Effector memory CD8-positive, alpha-beta T cell (primary cell): ENCODE measurements at regions not wholly inside any gene's neighbourhood (a gene's known extent, or its start where the extent isn't known, plus 50 kb on each side); places are given as distances from the start of the nearest gene placed in this dataset.

Experiments
- ATAC-seq: fragments of 150-1000 bp; cut with Tn5 transposase; replicated peaks from 2 replicates; pipeline ENCODE4 v1.10.0; 2021; ENCODE audit warnings: mild to moderate bottlenecking, moderate library complexity
- DNase-seq, 3 experiments: peaks; one replicate each; pipeline ENCODE4 v3.0.0; 2021
- H3K27ac Mint-ChIP-seq, 2 donors: one replicate each; pipeline ENCODE4 v1.8.0; 2022; ENCODE audit warnings: mild to moderate bottlenecking in 2 of 2, mixed read lengths in 2 of 2, moderate library complexity in 2 of 2
- H3K27me3 Mint-ChIP-seq, 2 donors: one replicate each; pipeline ENCODE4 v1.8.0; 2022; ENCODE audit warnings: mixed read lengths in 2 of 2
- H3K36me3 Mint-ChIP-seq: one replicate; pipeline ENCODE4 v1.8.0; 2022; ENCODE audit warnings: mild to moderate bottlenecking, moderate library complexity, mixed read lengths; ENCODE audit not compliant: insufficient read depth
- H3K4me1 Mint-ChIP-seq, 2 donors: one replicate each; pipeline ENCODE4 v1.8.0; 2022; ENCODE audit warnings: low read depth in 2 of 2, mixed read lengths in 2 of 2
- H3K4me3 Mint-ChIP-seq, 2 donors: one replicate each; pipeline ENCODE4 v1.8.0; 2022; ENCODE audit warnings: mild to moderate bottlenecking in 2 of 2, mixed read lengths in 2 of 2, moderate library complexity in 2 of 2
- H3K9me3 Mint-ChIP-seq, 2 donors: one replicate each; pipeline ENCODE4 v1.8.0; 2022; ENCODE audit warnings: mixed read lengths in 2 of 2

DNA sequence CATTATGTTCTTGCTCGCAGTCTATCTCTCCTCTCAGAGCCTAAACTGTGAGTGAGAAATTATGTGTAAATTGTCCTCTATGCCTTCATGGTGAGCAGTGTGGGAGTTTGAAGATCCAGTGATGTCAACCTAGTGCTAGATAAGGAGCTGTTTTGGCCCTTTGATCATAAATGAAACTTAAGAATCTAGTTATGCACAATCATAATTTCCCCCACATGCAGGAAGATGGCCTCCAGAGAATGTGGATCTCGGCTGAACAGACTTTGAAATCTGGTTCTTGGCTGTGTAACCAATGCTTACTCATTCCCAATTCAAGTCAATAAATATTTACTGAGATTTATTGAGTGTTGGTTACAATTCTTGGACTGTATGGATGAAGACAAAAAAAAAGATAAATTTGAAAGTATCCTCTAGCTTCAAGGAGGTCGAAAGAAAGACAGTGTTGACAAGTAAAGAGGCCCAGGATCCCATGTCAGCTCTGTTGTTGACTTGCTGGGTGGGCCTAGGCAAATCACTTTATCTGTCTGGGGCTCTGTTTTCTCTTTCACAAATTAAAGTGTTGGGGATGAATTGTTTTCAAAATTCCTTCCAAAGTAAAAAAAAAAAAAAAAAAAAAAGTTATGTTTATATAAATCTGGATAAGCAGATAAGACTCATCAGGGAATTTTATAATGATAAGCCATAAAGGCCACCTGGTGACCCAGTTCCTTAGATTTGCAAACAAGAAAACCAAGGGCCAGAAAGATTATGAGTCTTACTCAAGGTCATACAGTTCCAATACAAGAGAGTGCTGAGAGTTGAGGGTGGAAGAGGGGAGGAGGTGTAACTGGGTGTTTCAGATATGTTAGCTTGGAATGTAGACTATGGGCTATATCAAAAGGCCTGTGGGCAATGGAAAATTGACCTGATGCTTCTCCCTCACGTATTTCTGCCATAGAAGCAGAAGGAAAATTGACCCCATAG is 969.9 kb downstream of the KCNMA1 start:
- H3K27me3 Mint-ChIP-seq = no peaks in the 10 kb centered on the region
- no peaks in the 10 kb centered on the region for H3K36me3 Mint-ChIP-seq
- no peaks in the 10 kb centered on the region for H3K4me1 Mint-ChIP-seq
- ATAC-seq = no peak
- no peak for DNase-seq
- no peak overlapping the region for H3K27ac Mint-ChIP-seq
- no peak overlapping the region for H3K4me3 Mint-ChIP-seq
- H3K9me3 Mint-ChIP-seq = peaks cover 3 to 5% of the 10 kb centered on the region in 2 donors

DNA sequence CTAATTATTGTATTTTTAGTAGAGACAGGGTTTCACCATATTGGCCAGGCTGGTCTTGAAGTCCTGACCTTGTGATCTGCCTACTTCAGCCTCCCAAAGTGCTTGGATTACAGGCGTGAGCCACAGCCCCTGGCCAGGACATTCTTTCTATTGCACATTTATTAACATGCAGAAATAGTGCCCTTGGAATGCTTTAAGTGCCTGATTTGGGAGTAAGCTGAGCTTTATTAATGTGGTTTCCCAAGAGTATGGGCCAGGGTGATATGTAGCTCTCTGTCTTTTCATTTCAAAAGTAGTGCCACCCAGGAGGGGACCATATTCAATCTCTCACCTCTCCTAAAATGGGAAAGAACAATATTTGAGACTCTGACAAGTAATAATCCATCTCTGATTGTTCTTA is 970.7 kb downstream of the KCNMA1 start:
- Mint-ChIP-seq H3K27ac (no peak overlapping the region), H3K4me3 (no peak overlapping the region), H3K4me1 (no peaks in the 10 kb centered on the region), H3K9me3 (peaks cover 3 to 5% of the 10 kb centered on the region in 2 donors), H3K36me3 (no peaks in the 10 kb centered on the region), H3K27me3 (no peaks in the 10 kb centered on the region)
- ATAC-seq = no peak
- DNase-seq = no peak

DNA sequence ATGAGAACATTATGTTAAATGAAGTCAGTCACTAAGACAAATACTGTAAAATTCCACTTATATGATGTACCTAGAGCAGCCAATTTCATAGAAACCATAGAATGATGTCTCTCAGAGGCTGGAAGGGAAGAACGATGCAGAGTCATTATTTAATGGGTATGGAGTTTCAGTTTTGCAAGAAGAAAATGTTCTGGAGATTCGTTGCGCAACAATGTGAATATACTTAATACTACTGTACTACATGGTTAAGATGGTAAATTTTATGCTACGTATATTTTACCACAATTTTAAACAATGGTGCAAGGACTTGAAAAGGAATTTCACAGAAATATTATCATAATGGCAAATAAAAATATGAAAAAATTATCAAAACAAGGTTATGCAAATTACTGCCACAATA is 972.6 kb downstream of the KCNMA1 start:
- H3K27me3 Mint-ChIP-seq = no peaks in the 10 kb centered on the region
- H3K4me1 Mint-ChIP-seq = no peaks in the 10 kb centered on the region
- DNase-seq = no peak
- H3K27ac Mint-ChIP-seq = no peak overlapping the region
- H3K4me3 Mint-ChIP-seq = no peak overlapping the region
- H3K9me3 Mint-ChIP-seq = peaks cover 3 to 5% of the 10 kb centered on the region in 2 donors
- H3K36me3 Mint-ChIP-seq = no peaks in the 10 kb centered on the region
- ATAC-seq = no peak

DNA sequence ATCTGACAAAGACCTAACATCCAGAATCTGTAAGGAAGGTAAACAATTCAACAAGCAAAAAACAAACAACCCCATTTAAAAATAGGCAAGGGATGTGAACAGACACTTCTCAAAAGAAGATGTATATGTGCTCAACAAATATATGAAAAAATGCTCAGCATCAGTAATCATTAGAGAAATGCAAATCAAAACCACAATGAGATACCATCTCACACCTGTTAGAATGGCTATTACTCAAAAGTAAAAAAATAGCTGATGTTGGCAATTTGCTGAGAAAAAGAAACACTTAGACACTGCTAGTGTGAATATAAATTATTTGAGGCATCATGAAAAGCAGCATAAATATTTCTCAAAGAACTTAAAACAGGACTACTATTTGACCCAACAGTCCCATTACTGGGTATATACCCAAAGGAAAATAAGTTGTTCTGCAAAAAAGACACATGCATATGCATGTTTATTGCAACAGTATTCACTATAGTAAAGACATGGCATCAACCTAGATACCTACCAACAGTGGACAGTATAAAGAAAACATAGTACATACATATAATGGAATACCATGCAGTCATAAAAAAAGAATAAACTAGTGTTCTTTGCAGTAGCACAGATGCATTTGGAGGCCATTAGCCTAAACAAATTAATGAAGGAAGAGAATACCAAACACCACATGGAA is 980.1 kb downstream of the KCNMA1 start:
- DNase-seq (no peak), ATAC-seq (no peak)
- no peak overlapping the region for H3K4me3 Mint-ChIP-seq
- no peaks in the 10 kb centered on the region for H3K27me3 Mint-ChIP-seq
- H3K36me3 Mint-ChIP-seq = no peaks in the 10 kb centered on the region
- H3K27ac Mint-ChIP-seq = no peak overlapping the region
- peaks cover 4 to 21% of the 10 kb centered on the region in 2 donors for H3K9me3 Mint-ChIP-seq
- H3K4me1 Mint-ChIP-seq = no peaks in the 10 kb centered on the region

DNA sequence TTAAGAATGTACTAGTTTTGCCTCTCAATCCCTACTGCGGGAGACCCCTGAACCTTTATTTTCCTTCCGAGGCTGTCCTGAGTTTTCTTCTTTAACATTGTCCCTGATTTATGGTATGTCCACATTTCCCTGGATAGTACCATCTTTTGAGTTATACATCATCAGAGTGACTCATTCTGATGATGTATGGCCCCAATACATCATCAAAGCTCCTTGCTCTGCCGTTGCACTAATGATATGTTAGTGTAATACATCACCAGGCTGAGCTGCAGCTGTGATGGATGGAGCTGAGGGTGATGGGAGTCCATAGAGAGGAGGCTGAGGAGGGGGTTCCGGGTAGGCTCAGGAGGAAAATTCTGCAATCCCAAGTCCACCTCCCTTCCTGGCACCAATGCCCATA is 986.5 kb downstream of the KCNMA1 start:
- no peaks in the 10 kb centered on the region for H3K4me1 Mint-ChIP-seq
- ATAC-seq (no peak), DNase-seq (no peak)
- no peaks in the 10 kb centered on the region for H3K27me3 Mint-ChIP-seq
- H3K27ac Mint-ChIP-seq = no peak overlapping the region
- no peak overlapping the region for H3K4me3 Mint-ChIP-seq
- H3K9me3 Mint-ChIP-seq = peaks cover 8 to 15% of the 10 kb centered on the region in 2 donors
- no peaks in the 10 kb centered on the region for H3K36me3 Mint-ChIP-seq

DNA sequence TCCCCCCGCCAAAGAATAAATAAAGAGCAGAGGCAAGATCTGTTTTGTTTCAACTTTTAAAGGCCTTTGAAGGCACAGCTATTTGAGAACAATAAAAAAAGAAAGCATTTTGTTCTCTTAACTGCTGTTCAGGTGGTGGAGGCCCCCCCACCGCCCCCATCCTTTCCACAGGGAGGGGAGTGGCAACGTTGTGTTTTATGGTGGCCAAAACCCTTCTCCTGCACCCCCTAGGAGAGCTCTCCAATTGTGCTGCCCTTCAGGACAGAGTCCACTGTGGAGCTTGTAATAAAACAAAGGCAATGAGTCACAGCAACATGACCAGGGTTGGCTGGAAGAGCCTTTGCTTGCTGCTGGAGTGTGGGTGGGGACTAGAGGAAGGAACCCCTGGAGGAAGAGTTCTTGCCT is 987.9 kb downstream of the KCNMA1 start:
- ATAC-seq (no peak), DNase-seq (no peak)
- Mint-ChIP-seq H3K27ac (no peak overlapping the region), H3K9me3 (peaks cover 8% of the 10 kb centered on the region in 2 donors), H3K4me3 (no peak overlapping the region), H3K4me1 (no peaks in the 10 kb centered on the region), H3K36me3 (no peaks in the 10 kb centered on the region), H3K27me3 (no peaks in the 10 kb centered on the region)

DNA sequence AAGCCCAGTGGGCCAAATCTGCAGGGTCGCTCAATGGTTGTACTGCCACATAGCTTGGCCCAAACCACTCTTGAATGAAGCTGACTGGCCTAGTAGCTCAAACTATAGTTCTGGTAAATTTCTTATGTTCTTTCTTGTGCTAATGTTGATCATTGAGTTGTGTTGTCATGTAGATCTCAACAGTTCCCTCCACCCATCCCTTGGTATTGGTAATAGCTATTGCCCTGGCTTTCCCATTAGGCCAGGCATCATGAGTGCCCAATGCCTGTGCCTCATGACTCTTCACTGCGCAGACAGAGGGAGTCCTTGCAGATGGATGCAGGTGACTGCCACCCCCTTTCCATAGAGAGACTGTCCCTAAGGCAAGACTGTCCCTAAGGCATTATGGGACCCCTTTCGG is 988.4 kb downstream of the KCNMA1 start:
- DNase-seq (no peak), ATAC-seq (no peak)
- H3K9me3 Mint-ChIP-seq = peaks cover 7 to 8% of the 10 kb centered on the region in 2 donors
- H3K27me3 Mint-ChIP-seq = no peaks in the 10 kb centered on the region
- H3K36me3 Mint-ChIP-seq = no peaks in the 10 kb centered on the region
- H3K27ac Mint-ChIP-seq = no peak overlapping the region
- H3K4me1 Mint-ChIP-seq = no peaks in the 10 kb centered on the region
- H3K4me3 Mint-ChIP-seq = no peak overlapping the region

DNA sequence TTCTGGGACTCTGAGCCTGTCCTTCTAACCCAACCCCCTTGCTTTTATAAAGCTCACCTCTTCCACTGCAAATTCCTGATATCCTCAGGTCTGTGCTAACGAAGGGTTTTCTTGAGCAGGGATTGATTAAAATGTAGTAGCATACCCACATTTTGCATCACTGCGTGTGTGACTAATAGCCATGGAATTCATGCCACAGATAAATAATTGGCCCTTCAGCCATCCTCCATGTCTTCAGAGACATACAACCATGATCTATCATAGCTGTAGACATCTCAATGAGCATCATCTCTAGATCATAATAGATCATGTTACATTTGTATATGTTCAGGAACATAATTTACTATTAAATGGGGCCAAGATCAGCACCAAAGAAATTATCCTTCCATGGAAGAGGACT is 990.3 kb downstream of the KCNMA1 start:
- H3K27ac Mint-ChIP-seq = no peak overlapping the region
- no peaks in the 10 kb centered on the region for H3K27me3 Mint-ChIP-seq
- no peaks in the 10 kb centered on the region for H3K4me1 Mint-ChIP-seq
- no peaks in the 10 kb centered on the region for H3K36me3 Mint-ChIP-seq
- H3K9me3 Mint-ChIP-seq = peaks cover 0 to 4% of the 10 kb centered on the region in 2 donors
- H3K4me3 Mint-ChIP-seq = no peak overlapping the region
- ATAC-seq = no peak
- no peak for DNase-seq

DNA sequence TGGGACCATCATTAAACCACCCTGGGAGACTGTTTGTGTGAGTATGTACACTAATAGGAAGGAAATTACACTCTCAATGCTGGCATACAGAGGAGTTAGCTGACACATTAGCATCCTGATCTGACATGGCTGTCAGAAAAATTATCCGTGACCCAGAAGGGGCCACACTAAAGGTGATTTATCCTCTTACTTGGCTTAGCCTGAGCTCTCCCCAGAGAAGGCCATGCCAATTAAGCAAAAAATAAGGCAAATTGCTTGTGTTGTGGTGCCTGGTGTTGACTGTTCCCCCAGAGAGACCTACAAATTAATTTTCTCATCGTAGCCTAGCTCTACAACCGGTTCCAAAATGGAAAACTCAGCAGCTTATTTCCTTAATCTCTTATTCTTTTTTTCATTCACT is 992.3 kb downstream of the KCNMA1 start:
- H3K4me3 Mint-ChIP-seq = no peak overlapping the region
- ATAC-seq = no peak
- H3K27me3 Mint-ChIP-seq = no peaks in the 10 kb centered on the region
- no peak for DNase-seq
- no peak overlapping the region for H3K27ac Mint-ChIP-seq
- peaks cover 0 to 3% of the 10 kb centered on the region in 2 donors for H3K4me1 Mint-ChIP-seq
- H3K9me3 Mint-ChIP-seq = peaks cover 0 to 2% of the 10 kb centered on the region in 2 donors
- H3K36me3 Mint-ChIP-seq = no peaks in the 10 kb centered on the region

DNA sequence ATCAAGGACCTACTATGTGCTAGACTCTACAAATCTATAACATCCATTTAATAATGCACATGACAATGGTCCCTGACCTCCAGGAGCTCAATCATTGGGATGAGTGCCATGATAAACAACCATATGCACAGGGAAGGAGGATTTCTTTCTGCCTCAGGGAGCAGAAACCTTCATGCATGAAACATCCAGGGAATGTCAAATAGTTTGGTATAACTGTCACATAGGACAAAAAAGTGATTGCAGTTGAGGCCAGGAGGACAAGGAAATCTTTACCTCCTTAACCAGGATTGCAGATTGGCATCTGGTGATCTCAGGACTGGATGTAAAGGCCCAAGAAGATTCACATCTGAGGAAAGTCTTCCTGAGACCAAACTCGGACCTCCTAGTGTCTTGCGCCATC is 993.1 kb downstream of the KCNMA1 start:
- H3K4me3 Mint-ChIP-seq = no peak overlapping the region
- peaks cover 0 to 1% of the 10 kb centered on the region in 2 donors for H3K9me3 Mint-ChIP-seq
- no peaks in the 10 kb centered on the region for H3K27me3 Mint-ChIP-seq
- H3K36me3 Mint-ChIP-seq = no peaks in the 10 kb centered on the region
- ATAC-seq (no peak), DNase-seq (no peak)
- no peak overlapping the region for H3K27ac Mint-ChIP-seq
- H3K4me1 Mint-ChIP-seq = peaks cover 0 to 3% of the 10 kb centered on the region in 2 donors

DNA sequence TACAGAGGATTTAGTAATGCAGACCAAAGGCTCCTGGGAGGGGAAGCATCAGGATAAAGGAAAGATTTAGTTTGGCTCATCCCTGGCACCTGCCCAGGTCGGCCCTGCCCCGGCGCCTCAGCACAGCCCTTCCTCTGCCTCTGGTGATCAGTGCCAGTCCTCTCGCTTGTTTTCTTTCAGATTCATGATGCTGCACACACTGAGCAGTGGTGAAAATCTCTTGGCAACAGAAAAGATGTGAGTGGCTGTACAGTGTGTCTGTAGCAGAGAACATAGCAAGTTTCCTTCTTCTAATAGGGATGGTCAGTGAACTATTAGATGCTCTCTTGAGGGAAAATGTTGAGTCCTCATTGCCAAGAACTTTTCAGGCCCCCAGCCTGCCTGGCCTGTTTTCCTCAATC is 994.1 kb downstream of the KCNMA1 start:
- no peaks in the 10 kb centered on the region for H3K36me3 Mint-ChIP-seq
- DNase-seq (no peak), ATAC-seq (no peak)
- H3K9me3 Mint-ChIP-seq = no peaks in the 10 kb centered on the region
- H3K4me3 Mint-ChIP-seq = no peak overlapping the region
- H3K4me1 Mint-ChIP-seq = peaks cover 0 to 3% of the 10 kb centered on the region in 2 donors
- no peaks in the 10 kb centered on the region for H3K27me3 Mint-ChIP-seq
- no peak overlapping the region for H3K27ac Mint-ChIP-seq

DNA sequence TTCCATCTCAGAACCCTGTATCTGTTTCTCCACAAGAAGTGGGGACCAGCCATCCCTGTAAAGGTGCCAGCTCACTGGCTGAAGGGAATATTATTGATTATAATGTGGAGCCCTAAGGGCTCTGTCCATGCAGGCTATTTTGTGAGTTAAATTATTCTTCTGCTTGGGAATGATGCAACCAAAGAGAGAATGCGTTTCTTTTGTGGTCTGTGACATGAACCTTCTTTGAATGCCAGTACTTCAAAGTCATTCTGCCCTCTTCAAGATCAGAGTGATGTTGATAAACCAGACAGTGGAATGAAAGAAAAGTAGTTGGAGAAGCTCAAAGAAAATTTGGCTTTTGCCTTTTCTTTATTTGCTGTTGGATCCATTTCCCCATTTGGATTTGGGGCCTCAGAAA is 995.2 kb downstream of the KCNMA1 start:
- Mint-ChIP-seq H3K27ac (no peak overlapping the region), H3K27me3 (no peaks in the 10 kb centered on the region), H3K36me3 (no peaks in the 10 kb centered on the region), H3K4me1 (peaks cover 0 to 3% of the 10 kb centered on the region in 2 donors), H3K4me3 (no peak overlapping the region), H3K9me3 (peaks cover 0 to 3% of the 10 kb centered on the region in 2 donors)
- DNase-seq = no peak
- no peak for ATAC-seq

DNA sequence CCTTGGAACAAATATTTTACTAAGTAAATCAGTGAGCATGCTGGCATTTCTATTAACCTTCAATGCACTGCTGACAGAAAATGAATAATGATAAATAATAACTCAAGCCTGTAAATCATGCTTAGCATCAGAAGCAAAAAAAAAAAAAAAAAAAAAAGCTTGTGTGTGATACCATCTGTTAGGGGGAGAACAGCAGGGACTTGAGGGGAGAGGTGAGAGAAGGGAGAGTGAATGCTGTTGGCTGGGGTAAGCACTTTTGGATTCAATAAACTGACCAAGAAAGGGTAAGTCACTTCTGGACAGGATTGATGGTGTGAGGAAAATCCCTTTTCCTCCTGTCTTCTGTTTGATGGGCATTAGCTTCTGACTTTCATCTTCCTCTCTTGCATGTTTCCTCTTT is 996.4 kb downstream of the KCNMA1 start:
- Mint-ChIP-seq H3K27ac (no peak overlapping the region), H3K27me3 (no peaks in the 10 kb centered on the region), H3K9me3 (peaks cover 0 to 3% of the 10 kb centered on the region in 2 donors), H3K36me3 (no peaks in the 10 kb centered on the region), H3K4me1 (peaks cover 0 to 3% of the 10 kb centered on the region in 2 donors), H3K4me3 (no peak overlapping the region)
- ATAC-seq (no peak), DNase-seq (no peak)

DNA sequence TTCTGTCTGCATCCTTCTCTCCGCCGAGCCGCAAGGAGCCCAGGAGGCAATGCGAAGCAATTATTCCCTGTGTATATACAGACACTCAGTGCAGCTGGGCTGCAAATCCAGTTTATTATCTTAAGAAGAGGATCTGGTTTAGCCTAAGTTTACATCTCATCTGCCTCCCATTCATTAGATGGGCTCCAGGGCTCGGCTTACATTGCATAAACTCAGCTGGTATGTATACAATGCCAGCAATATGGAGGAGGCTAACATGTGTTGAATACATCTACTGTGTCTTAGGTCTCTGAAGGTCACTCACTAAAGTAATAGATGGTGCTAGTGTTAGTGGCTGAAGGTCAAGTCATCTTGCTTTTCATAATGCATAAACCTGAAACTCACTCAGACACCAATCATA is 996.8 kb downstream of the KCNMA1 start:
- Mint-ChIP-seq H3K4me1 (peaks cover 0 to 3% of the 10 kb centered on the region in 2 donors), H3K27me3 (no peaks in the 10 kb centered on the region), H3K27ac (no peak overlapping the region), H3K4me3 (no peak overlapping the region), H3K36me3 (no peaks in the 10 kb centered on the region), H3K9me3 (peaks cover 0 to 3% of the 10 kb centered on the region in 2 donors)
- no peak for ATAC-seq
- DNase-seq = no peak
